ENCODE measurements at regions not wholly inside any gene's neighbourhood (a gene's known extent, or its start where the extent isn't known, plus 50 kb on each side); places are given as distances from the start of the nearest gene placed in this dataset.

GRCh38 chr6:81051952-81052351 is 700.5 kb downstream of the TENT5A start:
- TF ChIP-seq CTCF (IDR thresholded peaks at IDR 0.05; ENCODE audit: low read depth, low read length) (no peak), MYC (IDR thresholded peaks at IDR 0.05; ENCODE audit: low read depth, low read length) (no peak), POLR2A (IDR thresholded peaks at IDR 0.05; ENCODE audit: extremely low read depth, insufficient read length) (no peak), MAX (IDR thresholded peaks at IDR 0.05; ENCODE audit: low read depth, low read length) (no peak)

All from NB4 (cell line).